ENCODE measurements at regions not wholly inside any gene's neighbourhood (a gene's known extent, or its start where the extent isn't known, plus 50 kb on each side); places are given as distances from the start of the nearest gene placed in this dataset.

DNA sequence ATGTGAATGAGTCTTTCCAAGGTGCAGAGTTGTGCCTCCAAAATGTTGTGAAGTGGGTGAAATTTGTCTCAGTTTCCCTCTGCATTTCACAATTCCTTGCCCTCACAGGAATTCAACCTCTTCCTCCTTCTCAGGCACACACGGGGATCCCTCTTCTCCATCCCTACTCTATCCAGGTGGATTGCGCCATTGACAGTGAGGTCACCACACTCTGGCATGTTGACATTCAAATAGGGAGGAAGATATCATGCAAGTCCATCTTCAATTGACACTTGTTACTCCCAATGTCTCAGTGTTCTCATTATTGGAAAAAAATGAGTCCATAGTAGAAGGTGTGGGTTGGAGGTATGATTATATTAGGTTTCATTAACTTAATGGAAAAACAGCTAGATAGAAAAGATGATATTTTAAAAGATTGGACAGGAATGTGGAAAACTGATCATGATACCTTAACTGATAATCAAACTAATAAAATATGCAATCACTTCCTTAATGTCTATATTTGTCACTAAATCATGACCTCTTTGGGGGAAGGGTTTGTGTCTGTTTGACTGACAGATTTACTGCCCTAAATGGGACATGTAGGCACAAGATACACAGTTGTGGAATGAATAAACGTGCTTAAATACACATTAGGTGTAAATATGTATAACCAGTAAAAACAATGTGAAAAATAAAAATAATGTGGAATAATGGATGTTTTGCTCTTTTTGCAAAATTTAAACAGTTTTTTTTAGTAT, 213.8 kb upstream of the SLC8A1 start:
- no peak for TF ChIP-seq CTCF (IDR thresholded peaks at IDR 0.05; ENCODE audit: low read depth, low read length)
- TF ChIP-seq EZH2phosphoT487 (IDR thresholded peaks at IDR 0.05; ENCODE audit: low read depth), result no peak
